ENCODE measurements at regions not wholly inside any gene's neighbourhood (a gene's known extent, or its start where the extent isn't known, plus 50 kb on each side); places are given as distances from the start of the nearest gene placed in this dataset.

DNA sequence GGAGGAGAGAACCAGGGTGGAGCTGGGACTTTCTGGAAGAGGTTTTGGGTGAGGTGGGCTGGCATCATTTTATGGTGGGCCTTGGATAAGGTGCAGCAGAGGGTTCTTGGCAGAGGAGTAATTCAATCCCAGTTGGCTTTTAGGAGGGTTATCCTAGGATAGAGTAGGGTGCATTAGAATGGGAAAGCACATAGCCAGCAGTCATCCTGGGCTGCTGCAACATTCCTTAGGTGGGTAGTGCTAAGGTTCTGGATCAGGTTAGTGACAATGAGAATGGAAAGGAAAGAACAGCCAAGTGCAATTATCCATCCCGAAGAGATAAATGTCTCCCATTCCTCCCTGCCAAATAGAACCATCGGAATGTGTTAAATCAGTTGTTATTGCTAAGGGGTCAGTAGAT lies 157.3 kb upstream of the SPRED2 start:
- Mint-ChIP-seq H3K27ac (ENCODE audit: low read depth, unreplicated experiment) (no peak overlapping the region), H3K27me3 (ENCODE audit: insufficient read depth, unreplicated experiment) (no peaks in the 10 kb centered on the region), H3K36me3 (ENCODE audit: insufficient read depth, unreplicated experiment) (peaks cover 6% of the 10 kb centered on the region), H3K4me1 (ENCODE audit: insufficient read depth, unreplicated experiment) (no peaks in the 10 kb centered on the region), H3K9me3 (ENCODE audit: unreplicated experiment) (no peaks in the 10 kb centered on the region), H3K4me3 (ENCODE audit: unreplicated experiment) (no peak overlapping the region)
- intact Hi-C loops (cut with micrococcal nuclease), result no loop called here
- TF ChIP-seq, protein P1, sequence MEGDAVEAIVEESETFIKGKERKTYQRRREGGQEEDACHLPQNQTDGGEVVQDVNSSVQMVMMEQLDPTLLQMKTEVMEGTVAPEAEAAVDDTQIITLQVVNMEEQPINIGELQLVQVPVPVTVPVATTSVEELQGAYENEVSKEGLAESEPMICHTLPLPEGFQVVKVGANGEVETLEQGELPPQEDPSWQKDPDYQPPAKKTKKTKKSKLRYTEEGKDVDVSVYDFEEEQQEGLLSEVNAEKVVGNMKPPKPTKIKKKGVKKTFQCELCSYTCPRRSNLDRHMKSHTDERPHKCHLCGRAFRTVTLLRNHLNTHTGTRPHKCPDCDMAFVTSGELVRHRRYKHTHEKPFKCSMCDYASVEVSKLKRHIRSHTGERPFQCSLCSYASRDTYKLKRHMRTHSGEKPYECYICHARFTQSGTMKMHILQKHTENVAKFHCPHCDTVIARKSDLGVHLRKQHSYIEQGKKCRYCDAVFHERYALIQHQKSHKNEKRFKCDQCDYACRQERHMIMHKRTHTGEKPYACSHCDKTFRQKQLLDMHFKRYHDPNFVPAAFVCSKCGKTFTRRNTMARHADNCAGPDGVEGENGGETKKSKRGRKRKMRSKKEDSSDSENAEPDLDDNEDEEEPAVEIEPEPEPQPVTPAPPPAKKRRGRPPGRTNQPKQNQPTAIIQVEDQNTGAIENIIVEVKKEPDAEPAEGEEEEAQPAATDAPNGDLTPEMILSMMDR (IDR thresholded peaks at IDR 0.05; ENCODE audit: unreplicated experiment), result no peak
- no peak for DNase-seq (ENCODE audit: unreplicated experiment)
- ChIA-PET POLR2A (no interaction called here), CTCF (no interaction called here)
- BruUV-seq (replicated peaks), result no TSS peak

DNA sequence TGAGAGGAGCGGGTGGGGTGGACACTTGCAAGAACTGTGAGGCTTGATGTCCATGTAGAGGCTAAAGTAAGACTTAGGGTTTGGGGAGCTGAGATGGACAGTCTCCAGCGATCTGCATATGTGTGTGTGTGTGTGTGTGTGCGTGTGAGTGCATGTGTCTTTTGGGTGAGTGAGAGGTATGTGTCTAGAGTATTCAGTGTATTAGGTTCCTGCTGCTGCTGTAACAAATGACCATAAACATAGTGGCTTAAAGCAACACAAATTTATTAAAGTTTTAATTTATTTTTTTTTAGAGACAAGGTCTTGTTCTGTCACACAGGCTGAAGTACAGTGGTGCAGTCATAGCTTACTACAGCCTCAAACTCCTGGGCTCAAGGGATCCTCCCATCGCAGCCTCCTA lies 155.4 kb upstream of the SPRED2 start:
- H3K27me3 Mint-ChIP-seq (ENCODE audit: insufficient read depth, unreplicated experiment), result no peaks in the 10 kb centered on the region
- ChIA-PET POLR2A (no interaction called here), CTCF (no interaction called here)
- no peak overlapping the region for H3K27ac Mint-ChIP-seq (ENCODE audit: low read depth, unreplicated experiment)
- intact Hi-C loops (cut with micrococcal nuclease), result no loop called here
- BruUV-seq (replicated peaks), result no TSS peak
- DNase-seq (ENCODE audit: unreplicated experiment), result no peak
- no peaks in the 10 kb centered on the region for H3K4me1 Mint-ChIP-seq (ENCODE audit: insufficient read depth, unreplicated experiment)
- TF ChIP-seq, protein P1 (IDR thresholded peaks at IDR 0.05; ENCODE audit: unreplicated experiment), result no peak
- H3K36me3 Mint-ChIP-seq (ENCODE audit: insufficient read depth, unreplicated experiment), result peaks cover 6% of the 10 kb centered on the region
- H3K4me3 Mint-ChIP-seq (ENCODE audit: unreplicated experiment), result no peak overlapping the region
- H3K9me3 Mint-ChIP-seq (ENCODE audit: unreplicated experiment), result no peaks in the 10 kb centered on the region

DNA sequence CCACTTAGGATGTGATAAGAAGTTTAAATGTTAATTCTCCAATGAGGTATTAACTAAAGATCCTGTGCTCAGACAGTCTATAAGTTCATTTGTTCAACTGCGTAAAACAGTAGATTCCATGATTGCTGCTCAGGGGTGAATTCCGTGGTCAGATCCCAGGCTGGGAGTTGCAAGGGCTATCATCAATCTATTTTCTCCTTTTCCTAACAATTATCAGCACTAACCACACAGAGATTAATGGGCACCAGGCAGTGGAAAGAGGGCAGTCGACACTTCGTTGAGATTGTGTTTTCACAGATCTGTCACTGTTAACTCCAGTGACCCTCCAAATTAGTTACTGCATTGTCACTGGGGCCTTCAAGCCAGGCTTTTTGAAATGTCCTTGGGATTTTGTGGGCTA lies 154.1 kb upstream of the SPRED2 start:
- ChIA-PET POLR2A (interaction anchor here (0.6 kb wide), 1 partner anchor 522 kb away, joined by 4 read pairs; no protein-coding TSS in a partner anchor), CTCF (interaction anchor here (0.8 kb wide), 1 partner anchor 315 kb away, joined by 3 read pairs; no protein-coding TSS in a partner anchor)
- intact Hi-C loops (cut with micrococcal nuclease), result no loop called here
- H3K36me3 Mint-ChIP-seq (ENCODE audit: insufficient read depth, unreplicated experiment), result peaks cover 6% of the 10 kb centered on the region
- H3K27ac Mint-ChIP-seq (ENCODE audit: low read depth, unreplicated experiment), result no peak overlapping the region
- H3K9me3 Mint-ChIP-seq (ENCODE audit: unreplicated experiment), result no peaks in the 10 kb centered on the region
- TF ChIP-seq, protein P1 (IDR thresholded peaks at IDR 0.05; ENCODE audit: unreplicated experiment), result no peak
- H3K27me3 Mint-ChIP-seq (ENCODE audit: insufficient read depth, unreplicated experiment), result no peaks in the 10 kb centered on the region
- no TSS peak for BruUV-seq (replicated peaks)
- no peak overlapping the region for H3K4me3 Mint-ChIP-seq (ENCODE audit: unreplicated experiment)
- H3K4me1 Mint-ChIP-seq (ENCODE audit: insufficient read depth, unreplicated experiment), result no peaks in the 10 kb centered on the region
- no peak for DNase-seq (ENCODE audit: unreplicated experiment)

DNA sequence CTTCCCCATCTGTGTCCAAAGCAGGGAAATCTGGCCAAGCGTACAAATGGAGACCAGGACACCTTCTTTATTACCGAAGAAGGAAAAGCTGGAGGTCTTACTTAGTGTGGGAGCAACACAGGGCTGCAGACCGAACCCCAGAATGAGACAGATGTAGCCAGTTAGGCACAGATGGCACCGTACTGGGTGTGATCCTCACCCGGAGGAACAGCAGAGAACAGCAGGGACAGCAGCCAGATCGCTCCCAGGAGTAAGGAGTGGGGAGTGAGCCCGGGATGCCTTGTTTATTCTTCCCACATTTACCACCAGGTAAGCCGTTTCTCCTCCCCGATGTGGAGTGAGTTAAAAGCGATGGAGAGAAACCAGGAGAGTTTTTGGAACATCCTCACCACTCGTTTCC lies 150.7 kb upstream of the SPRED2 start:
- intact Hi-C loops (cut with micrococcal nuclease), result no loop called here
- peaks cover 6% of the 10 kb centered on the region for H3K36me3 Mint-ChIP-seq (ENCODE audit: insufficient read depth, unreplicated experiment)
- DNase-seq (ENCODE audit: unreplicated experiment), result no peak
- TF ChIP-seq, protein P1 (IDR thresholded peaks at IDR 0.05; ENCODE audit: unreplicated experiment), result no peak
- no peak overlapping the region for H3K4me3 Mint-ChIP-seq (ENCODE audit: unreplicated experiment)
- no peaks in the 10 kb centered on the region for H3K9me3 Mint-ChIP-seq (ENCODE audit: unreplicated experiment)
- ChIA-PET CTCF (no interaction called here), POLR2A (no interaction called here)
- H3K4me1 Mint-ChIP-seq (ENCODE audit: insufficient read depth, unreplicated experiment), result no peaks in the 10 kb centered on the region
- BruUV-seq (replicated peaks), result no TSS peak
- H3K27me3 Mint-ChIP-seq (ENCODE audit: insufficient read depth, unreplicated experiment), result no peaks in the 10 kb centered on the region
- H3K27ac Mint-ChIP-seq (ENCODE audit: low read depth, unreplicated experiment), result no peak overlapping the region

Measured in MCF 10A (cell line).